ENCODE measurements at regions not wholly inside any gene's neighbourhood (a gene's known extent, or its start where the extent isn't known, plus 50 kb on each side); places are given as distances from the start of the nearest gene placed in this dataset.

DNA sequence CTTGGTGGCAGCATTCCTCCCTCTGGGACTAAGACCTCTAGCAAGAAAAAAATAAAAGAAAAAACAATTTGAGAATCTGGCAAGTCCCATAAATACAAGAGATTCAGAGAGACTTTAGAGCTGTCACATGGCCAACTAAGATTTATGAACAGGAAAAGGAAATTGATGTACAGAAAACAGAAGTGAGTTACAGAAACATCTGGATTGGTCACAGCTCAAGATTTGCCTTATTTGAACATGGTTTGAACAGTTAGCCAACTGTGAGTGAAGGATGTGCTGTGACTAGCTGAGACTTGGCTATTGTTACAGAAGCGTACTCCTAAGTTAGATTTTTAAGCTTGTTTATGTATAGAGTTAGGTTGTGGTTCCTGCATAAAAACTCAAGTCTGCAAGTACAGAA, 340.2 kb downstream of the SLCO4C1 start:
- no peak overlapping the region for H3K23ac ChIP-seq (ENCODE audit: low read length in 2 of 2)
- H2BK12ac ChIP-seq (ENCODE audit: low read length in 2 of 2): no peak overlapping the region
- no peak for DNase-seq
- no peak overlapping the region for H3K14ac ChIP-seq (ENCODE audit: low read length in 2 of 2)
- no peak overlapping the region for H4K8ac ChIP-seq (ENCODE audit: low read length)
- H2BK15ac ChIP-seq (ENCODE audit: low read depth, poor library complexity, severe bottlenecking): no peak overlapping the region
- no peak overlapping the region for H3K4ac ChIP-seq (ENCODE audit: low read depth in 1 of 2, low read length in 2 of 2)
- no peak overlapping the region for H3K18ac ChIP-seq (ENCODE audit: low read depth in 1 of 2, low read length in 2 of 2)
- H2BK120ac ChIP-seq (ENCODE audit: low read depth, low read length): no peak overlapping the region
- WGBS: 89% methylated on average over 1 of the region's 1 CpG
- no peak overlapping the region for H4K91ac ChIP-seq (ENCODE audit: low read length)
- no peak overlapping the region for H3K4me2 ChIP-seq (ENCODE audit: low read length, poor library complexity, severe bottlenecking)
- H3K9me3 ChIP-seq (ENCODE audit: control insufficient read depth, low read length): no peaks in the 10 kb centered on the region
- H3K79me1 ChIP-seq (replicated peaks; ENCODE audit: low read length, poor library complexity, severe bottlenecking): no peaks in the 10 kb centered on the region
- H3K27me3 ChIP-seq (ENCODE audit: control insufficient read depth in 1 of 2, insufficient read depth in 1 of 2, low read length in 2 of 2): no peaks in the 10 kb centered on the region
- H2AFZ ChIP-seq (ENCODE audit: low read depth, low read length): no peak overlapping the region
- H3K4me3 ChIP-seq (ENCODE audit: insufficient read depth in 1 of 2, low read depth in 1 of 2, low read length in 2 of 2): no peak overlapping the region
- no peak overlapping the region for H3K27ac ChIP-seq (ENCODE audit: low read length, poor library complexity, severe bottlenecking)
- H2AK5ac ChIP-seq (ENCODE audit: low read length, severe bottlenecking): no peak overlapping the region
- no peak overlapping the region for H3K9ac ChIP-seq (ENCODE audit: low read length)
- H3K4me1 ChIP-seq (ENCODE audit: control insufficient read depth, insufficient read depth, low read depth, low read length): no peaks in the 10 kb centered on the region
- H3K36me3 ChIP-seq (ENCODE audit: control insufficient read depth in 1 of 2, insufficient read depth in 2 of 2, low read depth in 1 of 2, low read length in 2 of 2): no peaks in the 10 kb centered on the region
- no peak overlapping the region for H2BK5ac ChIP-seq (ENCODE audit: low read depth, low read length, poor library complexity, severe bottlenecking)

- DNase-seq: no peak
- H3K9me3 ChIP-seq (ENCODE audit: control insufficient read depth, low read length): no peaks in the 10 kb centered on the region
- H2BK12ac ChIP-seq (ENCODE audit: low read length in 2 of 2): no peak overlapping the region
- H2AK5ac ChIP-seq (ENCODE audit: low read length, severe bottlenecking): no peak overlapping the region
- no peak overlapping the region for H3K23ac ChIP-seq (ENCODE audit: low read length in 2 of 2)
- H3K27ac ChIP-seq (ENCODE audit: low read length, poor library complexity, severe bottlenecking): no peak overlapping the region
- no peak overlapping the region for H3K4me3 ChIP-seq (ENCODE audit: insufficient read depth in 1 of 2, low read depth in 1 of 2, low read length in 2 of 2)
- H3K4me1 ChIP-seq (ENCODE audit: control insufficient read depth, insufficient read depth, low read depth, low read length): no peaks in the 10 kb centered on the region
- H4K91ac ChIP-seq (ENCODE audit: low read length): no peak overlapping the region
- no peak overlapping the region for H3K9ac ChIP-seq (ENCODE audit: low read length)
- H3K18ac ChIP-seq (ENCODE audit: low read depth in 1 of 2, low read length in 2 of 2): no peak overlapping the region
- H3K4me2 ChIP-seq (ENCODE audit: low read length, poor library complexity, severe bottlenecking): no peak overlapping the region
- H3K4ac ChIP-seq (ENCODE audit: low read depth in 1 of 2, low read length in 2 of 2): no peak overlapping the region
- H3K79me1 ChIP-seq (replicated peaks; ENCODE audit: low read length, poor library complexity, severe bottlenecking): no peaks in the 10 kb centered on the region
- H4K8ac ChIP-seq (ENCODE audit: low read length): no peak overlapping the region
- H3K14ac ChIP-seq (ENCODE audit: low read length in 2 of 2): no peak overlapping the region
- no peak overlapping the region for H2AFZ ChIP-seq (ENCODE audit: low read depth, low read length)
- H3K36me3 ChIP-seq (ENCODE audit: control insufficient read depth in 1 of 2, insufficient read depth in 2 of 2, low read depth in 1 of 2, low read length in 2 of 2): no peaks in the 10 kb centered on the region
- no peaks in the 10 kb centered on the region for H3K27me3 ChIP-seq (ENCODE audit: control insufficient read depth in 1 of 2, insufficient read depth in 1 of 2, low read length in 2 of 2)
- H2BK5ac ChIP-seq (ENCODE audit: low read depth, low read length, poor library complexity, severe bottlenecking): no peak overlapping the region
- no peak overlapping the region for H2BK15ac ChIP-seq (ENCODE audit: low read depth, poor library complexity, severe bottlenecking)
- no peak overlapping the region for H2BK120ac ChIP-seq (ENCODE audit: low read depth, low read length)
These were observed 346.1 kb downstream of the SLCO4C1 start for GRCh38 chr5:101950019-101950418.

GRCh38 chr5:101948615-101949014, 347.5 kb downstream of the SLCO4C1 start:
- H3K23ac ChIP-seq (ENCODE audit: low read length in 2 of 2): no peak overlapping the region
- no peaks in the 10 kb centered on the region for H3K36me3 ChIP-seq (ENCODE audit: control insufficient read depth in 1 of 2, insufficient read depth in 2 of 2, low read depth in 1 of 2, low read length in 2 of 2)
- H4K91ac ChIP-seq (ENCODE audit: low read length): no peak overlapping the region
- no peak overlapping the region for H2AK5ac ChIP-seq (ENCODE audit: low read length, severe bottlenecking)
- H2BK5ac ChIP-seq (ENCODE audit: low read depth, low read length, poor library complexity, severe bottlenecking): no peak overlapping the region
- H3K9me3 ChIP-seq (ENCODE audit: control insufficient read depth, low read length): no peaks in the 10 kb centered on the region
- H2AFZ ChIP-seq (ENCODE audit: low read depth, low read length): no peak overlapping the region
- no CpG with 5 or more reads among the region's 1 CpG for WGBS
- no peak overlapping the region for H2BK120ac ChIP-seq (ENCODE audit: low read depth, low read length)
- H3K4ac ChIP-seq (ENCODE audit: low read depth in 1 of 2, low read length in 2 of 2): no peak overlapping the region
- DNase-seq: no peak
- H3K4me3 ChIP-seq (ENCODE audit: insufficient read depth in 1 of 2, low read depth in 1 of 2, low read length in 2 of 2): no peak overlapping the region
- no peak overlapping the region for H2BK12ac ChIP-seq (ENCODE audit: low read length in 2 of 2)
- no peaks in the 10 kb centered on the region for H3K4me1 ChIP-seq (ENCODE audit: control insufficient read depth, insufficient read depth, low read depth, low read length)
- no peak overlapping the region for H4K8ac ChIP-seq (ENCODE audit: low read length)
- H3K4me2 ChIP-seq (ENCODE audit: low read length, poor library complexity, severe bottlenecking): no peak overlapping the region
- H2BK15ac ChIP-seq (ENCODE audit: low read depth, poor library complexity, severe bottlenecking): no peak overlapping the region
- no peaks in the 10 kb centered on the region for H3K79me1 ChIP-seq (replicated peaks; ENCODE audit: low read length, poor library complexity, severe bottlenecking)
- no peaks in the 10 kb centered on the region for H3K27me3 ChIP-seq (ENCODE audit: control insufficient read depth in 1 of 2, insufficient read depth in 1 of 2, low read length in 2 of 2)
- H3K27ac ChIP-seq (ENCODE audit: low read length, poor library complexity, severe bottlenecking): no peak overlapping the region
- H3K9ac ChIP-seq (ENCODE audit: low read length): no peak overlapping the region
- H3K18ac ChIP-seq (ENCODE audit: low read depth in 1 of 2, low read length in 2 of 2): no peak overlapping the region
- H3K14ac ChIP-seq (ENCODE audit: low read length in 2 of 2): no peak overlapping the region

DNA sequence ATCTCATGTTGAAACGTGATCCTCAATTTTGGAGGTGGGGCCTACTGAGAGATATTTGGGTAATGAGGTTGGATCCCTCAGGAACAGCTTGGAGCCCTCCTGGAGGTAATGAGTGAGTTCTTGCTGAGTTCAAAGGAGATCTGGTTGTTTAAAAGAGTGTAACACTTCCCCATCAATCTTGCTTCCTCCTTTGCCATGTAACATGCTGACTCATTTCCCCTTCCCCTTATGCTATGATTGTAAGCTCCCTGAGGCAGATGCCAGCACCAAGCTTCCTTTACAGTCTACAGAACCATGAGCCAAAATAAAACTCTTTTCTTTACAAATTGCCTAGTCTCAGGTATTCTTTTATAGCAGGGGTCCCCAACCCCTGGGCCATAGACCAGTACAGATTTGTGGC, 352.3 kb downstream of the SLCO4C1 start:
- no peak overlapping the region for H4K8ac ChIP-seq (ENCODE audit: low read length)
- H3K4ac ChIP-seq (ENCODE audit: low read depth in 1 of 2, low read length in 2 of 2): no peak overlapping the region
- H3K27me3 ChIP-seq (ENCODE audit: control insufficient read depth in 1 of 2, insufficient read depth in 1 of 2, low read length in 2 of 2): no peaks in the 10 kb centered on the region
- no peak overlapping the region for H3K18ac ChIP-seq (ENCODE audit: low read depth in 1 of 2, low read length in 2 of 2)
- no peaks in the 10 kb centered on the region for H3K79me1 ChIP-seq (replicated peaks; ENCODE audit: low read length, poor library complexity, severe bottlenecking)
- no peak overlapping the region for H2AFZ ChIP-seq (ENCODE audit: low read depth, low read length)
- 0% methylated on average over 1 of the region's 1 CpG for WGBS
- no peak overlapping the region for H2BK120ac ChIP-seq (ENCODE audit: low read depth, low read length)
- no peaks in the 10 kb centered on the region for H3K4me1 ChIP-seq (ENCODE audit: control insufficient read depth, insufficient read depth, low read depth, low read length)
- no peak overlapping the region for H3K9ac ChIP-seq (ENCODE audit: low read length)
- DNase-seq: peak; percentile 33
- no peak overlapping the region for H4K91ac ChIP-seq (ENCODE audit: low read length)
- H2BK15ac ChIP-seq (ENCODE audit: low read depth, poor library complexity, severe bottlenecking): no peak overlapping the region
- no peak overlapping the region for H3K4me3 ChIP-seq (ENCODE audit: insufficient read depth in 1 of 2, low read depth in 1 of 2, low read length in 2 of 2)
- H3K23ac ChIP-seq (ENCODE audit: low read length in 2 of 2): no peak overlapping the region
- H3K9me3 ChIP-seq (ENCODE audit: control insufficient read depth, low read length): no peaks in the 10 kb centered on the region
- H3K4me2 ChIP-seq (ENCODE audit: low read length, poor library complexity, severe bottlenecking): no peak overlapping the region
- H2BK12ac ChIP-seq (ENCODE audit: low read length in 2 of 2): no peak overlapping the region
- H3K36me3 ChIP-seq (ENCODE audit: control insufficient read depth in 1 of 2, insufficient read depth in 2 of 2, low read depth in 1 of 2, low read length in 2 of 2): no peaks in the 10 kb centered on the region
- no peak overlapping the region for H2AK5ac ChIP-seq (ENCODE audit: low read length, severe bottlenecking)
- no peak overlapping the region for H2BK5ac ChIP-seq (ENCODE audit: low read depth, low read length, poor library complexity, severe bottlenecking)
- no peak overlapping the region for H3K27ac ChIP-seq (ENCODE audit: low read length, poor library complexity, severe bottlenecking)
- no peak overlapping the region for H3K14ac ChIP-seq (ENCODE audit: low read length in 2 of 2)

Data from mesenchymal stem cell (in vitro differentiated cells and primary cell).